GM12891 (cell line): ENCODE measurements at regions not wholly inside any gene's neighbourhood (a gene's known extent, or its start where the extent isn't known, plus 50 kb on each side); places are given as distances from the start of the nearest gene placed in this dataset.

Source experiments
- DNase-seq: peaks from one replicate; pipeline ENCODE4 v3.0.0; 2011; ENCODE audit warnings: low spot score; ENCODE audit not compliant: insufficient read length
- FAIRE-seq: peaks from 2 replicates; lab custom pipeline; 2011; peaks lifted over from hg19 to GRCh38; lab: Jason Lieb, UNC
- PAX5 ChIP-seq: IDR thresholded peaks from 2 replicates; pipeline ENCODE4 v1.6.1; 2011; ENCODE audit warnings: low read length, moderate library complexity, mild to moderate bottlenecking; ENCODE audit not compliant: insufficient read depth, severe bottlenecking
- POLR2A ChIP-seq: IDR thresholded peaks from 2 replicates; pipeline ENCODE4 v1.6.1; 2011; ENCODE audit warnings: low read depth, low read length, control low read depth
- POLR2AphosphoS5 ChIP-seq: IDR thresholded peaks from 2 replicates; pipeline ENCODE4 v1.6.1; 2011; ENCODE audit warnings: low read depth, low read length, control low read depth
- POU2F2 ChIP-seq: IDR thresholded peaks from 2 replicates; pipeline ENCODE4 v1.6.1; 2011; ENCODE audit warnings: low read depth, mild to moderate bottlenecking, control low read depth, low read length, moderate library complexity
- SPI1 ChIP-seq: IDR thresholded peaks from 2 replicates; pipeline ENCODE4 v1.6.1; 2011; ENCODE audit warnings: low read depth, low read length, control low read depth
- TAF1 ChIP-seq: IDR thresholded peaks from 2 replicates; pipeline ENCODE4 v1.6.1; 2011; ENCODE audit warnings: low read depth, low read length, control low read depth

DNA sequence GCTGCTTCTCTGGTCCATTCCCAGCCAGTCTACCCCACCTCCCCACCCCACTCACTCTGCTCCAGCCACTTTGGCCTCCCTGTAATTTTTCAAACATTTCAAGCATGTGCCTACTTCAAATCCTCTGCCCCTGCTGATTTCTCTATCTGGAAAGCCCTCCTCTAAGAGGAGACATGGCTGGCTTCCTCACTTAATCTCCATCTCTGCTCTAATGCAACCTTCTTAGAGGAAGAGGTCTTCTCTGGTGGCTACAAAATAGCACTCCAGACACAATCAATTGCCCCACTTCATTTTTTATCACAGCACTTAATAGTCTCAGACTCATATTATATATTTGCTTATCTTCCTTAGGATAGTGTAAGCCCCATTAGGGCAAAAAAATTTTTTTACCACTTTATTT lies 161.1 kb upstream of the SLC39A10 start:
- TF ChIP-seq POU2F2 (no peak), POLR2A (no peak), POLR2AphosphoS5 (no peak), SPI1 (no peak), PAX5 (no peak), TAF1 (no peak)
- FAIRE-seq = no peak
- no peak for DNase-seq

DNA sequence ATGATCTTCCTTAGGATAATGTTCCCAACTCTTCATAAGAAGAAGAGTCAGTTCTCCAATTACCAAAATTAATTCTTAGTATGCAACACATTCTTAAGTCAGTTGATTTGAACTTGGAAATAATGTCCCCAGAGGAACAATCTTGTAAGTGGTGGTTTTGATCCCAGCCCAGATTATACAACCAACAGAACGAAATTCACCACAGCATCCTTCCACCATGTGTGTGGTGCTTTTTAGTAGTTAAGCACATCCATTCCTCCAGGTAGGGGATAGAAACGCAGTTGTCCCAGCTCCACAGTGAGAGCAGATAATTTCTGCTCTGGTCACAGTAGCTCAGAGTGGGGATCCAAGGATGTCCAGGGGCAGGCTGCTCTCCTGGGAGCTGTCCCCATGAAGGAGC lies 161.7 kb upstream of the SLC39A10 start:
- FAIRE-seq (no peak), DNase-seq (no peak)
- TF ChIP-seq PAX5 (no peak), SPI1 (no peak), POU2F2 (no peak), POLR2AphosphoS5 (no peak), TAF1 (no peak), POLR2A (no peak)

DNA sequence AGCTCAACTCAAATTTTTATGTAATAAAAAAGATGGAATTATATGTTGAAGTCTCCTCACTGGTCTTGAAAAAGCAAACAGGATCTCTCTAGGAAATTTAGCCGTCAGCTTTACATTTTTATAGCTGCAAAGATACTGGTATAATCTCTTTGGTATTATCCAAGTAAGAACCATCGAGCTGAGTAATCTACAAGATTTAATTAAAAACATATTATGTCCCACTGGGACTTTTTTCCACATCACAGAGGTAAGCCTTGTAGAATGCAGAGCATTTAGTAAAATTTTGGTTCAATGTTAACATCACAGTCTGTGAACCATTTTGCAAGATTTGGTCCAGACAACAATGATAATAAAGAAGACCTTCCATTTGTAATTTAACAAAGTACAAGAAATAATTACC lies 162.6 kb upstream of the SLC39A10 start:
- DNase-seq = no peak
- no peak for TF ChIP-seq TAF1
- FAIRE-seq = no peak

DNA sequence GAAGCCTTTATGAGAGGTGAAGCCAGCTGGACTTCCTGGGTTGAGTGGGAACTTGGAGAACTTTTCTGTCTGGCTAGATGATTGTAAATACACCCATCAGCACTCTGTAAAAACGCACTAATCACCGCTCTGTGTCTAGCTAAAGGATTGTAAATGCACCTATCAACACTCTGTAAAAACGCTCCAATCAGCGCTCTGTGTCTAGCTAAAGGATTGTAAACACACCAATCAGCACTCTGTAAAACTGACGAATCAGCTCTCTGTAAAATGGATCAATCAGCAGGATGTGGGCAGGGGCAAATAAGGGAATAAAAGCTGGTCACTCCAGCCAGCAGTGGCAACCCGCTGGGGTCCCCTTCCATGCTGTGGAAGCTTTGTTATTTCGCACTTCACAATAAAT lies 163.6 kb upstream of the SLC39A10 start:
- DNase-seq (no peak), FAIRE-seq (no peak)
- no peak for TF ChIP-seq POU2F2
- no peak for TF ChIP-seq POLR2A
- TF ChIP-seq PAX5 = no peak
- TF ChIP-seq SPI1 = no peak
- TF ChIP-seq POLR2AphosphoS5 = no peak
- no peak for TF ChIP-seq TAF1

- TF ChIP-seq SPI1 (no peak), POLR2A (no peak), PAX5 (no peak), TAF1 (no peak), POLR2AphosphoS5 (no peak)
- DNase-seq (no peak), FAIRE-seq (no peak)
Measured at GRCh38 chr2:195490319-195490718, 166.7 kb upstream of the SLC39A10 start.

GRCh38 chr2:195489101-195489500 lies 167.9 kb upstream of the SLC39A10 start:
- no peak for TF ChIP-seq PAX5
- TF ChIP-seq SPI1 = no peak
- no peak for TF ChIP-seq POLR2A
- no peak for TF ChIP-seq POU2F2
- no peak for TF ChIP-seq TAF1
- no peak for TF ChIP-seq POLR2AphosphoS5
- no peak for DNase-seq
- no peak for FAIRE-seq

GRCh38 chr2:195488567-195488966 lies 168.5 kb upstream of the SLC39A10 start:
- DNase-seq = no peak

DNA sequence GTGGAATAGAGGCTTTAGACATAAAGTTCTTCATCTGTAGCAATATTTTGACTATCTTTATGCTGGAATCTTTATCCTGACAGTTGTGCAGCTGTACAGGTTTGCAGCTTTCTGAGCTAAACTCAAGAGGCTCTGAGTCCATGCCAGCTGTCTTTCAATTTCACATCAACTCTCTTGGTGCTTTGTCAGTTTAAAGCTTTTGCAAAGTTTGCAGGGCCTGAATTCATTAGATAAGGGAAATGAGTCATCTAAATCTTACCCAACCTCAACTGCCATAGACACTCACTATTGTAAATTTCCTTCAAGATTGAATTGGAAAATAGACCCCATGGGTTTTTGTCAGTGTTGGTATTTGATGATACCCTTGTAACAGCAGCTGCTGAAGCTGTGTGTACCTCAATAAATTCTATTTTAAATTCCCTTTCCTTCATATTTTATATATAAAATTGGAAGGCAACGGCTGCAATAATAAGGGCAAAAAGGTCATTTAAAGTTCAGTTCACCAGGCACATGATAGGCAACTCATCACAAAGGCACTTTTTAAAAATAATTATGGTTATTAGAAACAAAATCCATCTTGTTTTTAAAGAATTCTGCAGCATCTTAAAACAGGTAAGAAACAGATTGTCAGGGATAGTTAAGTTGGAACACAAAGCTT lies 169.9 kb upstream of the SLC39A10 start:
- DNase-seq (no peak), FAIRE-seq (peak; percentile 31)
- no peak for TF ChIP-seq POU2F2
- no peak for TF ChIP-seq TAF1
- no peak for TF ChIP-seq POLR2A
- no peak for TF ChIP-seq SPI1

More at GRCh38 chr2:195488567-195488966, 168.5 kb upstream of the SLC39A10 start:
- FAIRE-seq = no peak
- no peak for TF ChIP-seq POU2F2
- no peak for TF ChIP-seq PAX5
- TF ChIP-seq POLR2AphosphoS5 = no peak
- TF ChIP-seq SPI1 = no peak
- TF ChIP-seq TAF1 = no peak
- TF ChIP-seq POLR2A = no peak

- FAIRE-seq (no peak), DNase-seq (no peak)
- TF ChIP-seq SPI1 (no peak), POU2F2 (no peak), POLR2A (no peak), PAX5 (no peak), TAF1 (no peak), POLR2AphosphoS5 (no peak)
Measured at GRCh38 chr2:195486520-195486919, 170.5 kb upstream of the SLC39A10 start.

- TF ChIP-seq TAF1 (no peak), PAX5 (no peak), POU2F2 (no peak), POLR2A (no peak), SPI1 (no peak), POLR2AphosphoS5 (no peak)
- DNase-seq (no peak), FAIRE-seq (no peak)
Measured at GRCh38 chr2:195482010-195482409, 175.0 kb upstream of the SLC39A10 start.
